Neural cell (in vitro differentiated cells): ENCODE measurements at regions not wholly inside any gene's neighbourhood (a gene's known extent, or its start where the extent isn't known, plus 50 kb on each side); places are given as distances from the start of the nearest gene placed in this dataset.

Experiments
- H2AFZ ChIP-seq: fragments of 200-600, 300-800 bp; sonication (generic), shearing (Covaris generic); 2 replicates; pipeline ENCODE4 v1.6.0; 2014; ENCODE audit warnings: low read depth, mild to moderate bottlenecking, antibody characterized with exemption, low read length, moderate library complexity
- H3F3A ChIP-seq: fragments of 200-600 bp; shearing (Covaris generic); 2 replicates; pipeline ENCODE4 v1.6.1; 2016; ENCODE audit warnings: mild to moderate bottlenecking, moderate library complexity, mixed read lengths, antibody characterized with exemption, low read length; ENCODE audit not compliant: insufficient read depth, poor library complexity, severe bottlenecking
- H3K27ac ChIP-seq: fragments of 200-600, 300-800 bp; sonication (generic), shearing (Covaris generic); 2 replicates; pipeline ENCODE4 v1.5.1; 2014; ENCODE audit warnings: mild to moderate bottlenecking, low read length, moderate library complexity
- H3K27me3 ChIP-seq: fragments of 300-800, 200-600 bp; sonication (generic), shearing (Covaris generic); 2 replicates; pipeline ENCODE4 v1.6.0; 2014; ENCODE audit warnings: mild to moderate bottlenecking, low read depth, low read length, moderate library complexity; ENCODE audit not compliant: insufficient read depth
- H3K36me3 ChIP-seq: fragments of 300-800, 200-600 bp; sonication (generic), shearing (Covaris generic); 2 replicates; pipeline ENCODE4 v1.5.1; 2014; ENCODE audit warnings: mild to moderate bottlenecking, antibody characterized with exemption, low read length, moderate library complexity; ENCODE audit not compliant: insufficient read depth
- H3K4me2 ChIP-seq: fragments of 300-800, 200-600 bp; sonication (generic), shearing (Covaris generic); 2 replicates; pipeline ENCODE4 v1.6.0; 2014; ENCODE audit warnings: mild to moderate bottlenecking, low read length
- H3K4me3 ChIP-seq: fragments of 300-800, 200-600 bp; sonication (generic), shearing (Covaris generic); 2 replicates; pipeline ENCODE4 v1.5.1; 2014; ENCODE audit warnings: mild to moderate bottlenecking, low read length, moderate library complexity
- H3K79me2 ChIP-seq: fragments of 200-600 bp; shearing (Covaris generic); replicated peaks from 2 replicates; pipeline ENCODE4 v1.6.0; 2014; ENCODE audit warnings: mild to moderate bottlenecking, low read length, moderate library complexity; ENCODE audit not compliant: insufficient read depth
- H3K9ac ChIP-seq: fragments of 300-800, 200-600 bp; sonication (generic), shearing (Covaris generic); 2 replicates; pipeline ENCODE4 v1.6.1; 2016; ENCODE audit warnings: mild to moderate bottlenecking, low read length, mixed read lengths
- H3K9me2 ChIP-seq: fragments of 200-600 bp; shearing (Covaris generic); 2 replicates; pipeline ENCODE4 v1.6.1; 2016; ENCODE audit warnings: mild to moderate bottlenecking, low read length, mixed read lengths; ENCODE audit not compliant: insufficient read depth
- H3K9me3 ChIP-seq: fragments of 200-600, 300-800 bp; sonication (generic), shearing (Covaris generic); 2 replicates; pipeline ENCODE4 v1.6.1; 2016; ENCODE audit warnings: mild to moderate bottlenecking, mixed run types, low read length, moderate library complexity, mixed read lengths
- H4K20me1 ChIP-seq: fragments of 200-600 bp; shearing (Covaris generic); 2 replicates; pipeline ENCODE4 v1.6.1; 2016; ENCODE audit warnings: mild to moderate bottlenecking, mixed run types; ENCODE audit not compliant: insufficient read depth
- CTCF ChIP-seq: fragments of 450-650 bp; IDR thresholded peaks from 2 replicates; pipeline ENCODE4 v1.5.1; 2014; ENCODE audit warnings: antibody characterized with exemption, mild to moderate bottlenecking, moderate library complexity; ENCODE audit not compliant: poor library complexity, severe bottlenecking
- EP300 ChIP-seq: fragments of 450-650 bp; conservative IDR thresholded peaks from 2 replicates; pipeline ENCODE4 v1.6.1; 2014; ENCODE audit warnings: antibody characterized with exemption, mild to moderate bottlenecking, moderate library complexity; ENCODE audit not compliant: poor library complexity, severe bottlenecking
- EZH2 ChIP-seq: fragments of 200-600, 300-800 bp; shearing (Covaris generic), sonication (generic); IDR thresholded peaks from 2 replicates; pipeline ENCODE4 v1.6.1; 2014; ENCODE audit warnings: antibody characterized with exemption, low read length, borderline replicate concordance, mild to moderate bottlenecking; ENCODE audit not compliant: insufficient read depth, poor library complexity, severe bottlenecking
- MXI1 ChIP-seq: fragments of 450-650 bp; conservative IDR thresholded peaks from 2 replicates; pipeline ENCODE4 v1.6.1; 2014; ENCODE audit warnings: antibody characterized with exemption, mild to moderate bottlenecking; ENCODE audit not compliant: poor library complexity, severe bottlenecking
- POLR2AphosphoS5 ChIP-seq: IDR thresholded peaks from 2 replicates; pipeline ENCODE4 v1.6.1; 2012
- RAD21 ChIP-seq: fragments of 450-650 bp; conservative IDR thresholded peaks from 2 replicates; pipeline ENCODE4 v1.6.1; 2014; ENCODE audit warnings: antibody characterized with exemption, mild to moderate bottlenecking, moderate library complexity
- REST ChIP-seq: IDR thresholded peaks from 2 replicates; pipeline ENCODE4 v1.6.1; 2012; ENCODE audit warnings: borderline replicate concordance
- SMC3 ChIP-seq: fragments of 450-650 bp; conservative IDR thresholded peaks from 2 replicates; pipeline ENCODE4 v1.6.1; 2014; ENCODE audit warnings: antibody characterized with exemption, mild to moderate bottlenecking, moderate library complexity; ENCODE audit not compliant: poor library complexity
- TAF1 ChIP-seq: IDR thresholded peaks from 2 replicates; pipeline ENCODE4 v1.6.1; 2012; ENCODE audit warnings: low read depth

- H3K4me2 ChIP-seq, result no peak overlapping the region
- no peak overlapping the region for H3K4me3 ChIP-seq
- H3K27ac ChIP-seq, result peak overlapping the region; percentile 18
- no peaks in the 10 kb centered on the region for H3K9me3 ChIP-seq
- peak overlapping the region; percentile 41 for H3K9ac ChIP-seq
- H4K20me1 ChIP-seq, result no peaks in the 10 kb centered on the region
- H3K27me3 ChIP-seq, result no peaks in the 10 kb centered on the region
- H3K9me2 ChIP-seq, result no peaks in the 10 kb centered on the region
- no peak overlapping the region for H2AFZ ChIP-seq
- H3K36me3 ChIP-seq, result no peaks in the 10 kb centered on the region
- H3F3A ChIP-seq, result no peaks in the 10 kb centered on the region
- no peaks in the 10 kb centered on the region for H3K79me2 ChIP-seq
- TF ChIP-seq MXI1 (no peak), TAF1 (no peak), EP300 (no peak), EZH2 (no peak), REST (no peak), SMC3 (no peak), POLR2AphosphoS5 (no peak), RAD21 (no peak), CTCF (no peak)
These were observed 96.2 kb upstream of the SYT13 start for GRCh38 chr11:45382133-45382878.

- no peak for TF ChIP-seq RAD21
- no peak for TF ChIP-seq SMC3
- no peak for TF ChIP-seq EP300
- TF ChIP-seq EZH2, result no peak
- no peak for TF ChIP-seq MXI1
- no peak for TF ChIP-seq REST
- no peak for TF ChIP-seq CTCF
- no peak for TF ChIP-seq TAF1
- TF ChIP-seq POLR2AphosphoS5, result no peak
- no peaks in the 10 kb centered on the region for H4K20me1 ChIP-seq
- H3F3A ChIP-seq, result no peaks in the 10 kb centered on the region
- no peaks in the 10 kb centered on the region for H3K9me3 ChIP-seq
- H3K9ac ChIP-seq, result no peak overlapping the region
- H3K27ac ChIP-seq, result no peak overlapping the region
- H3K27me3 ChIP-seq, result no peaks in the 10 kb centered on the region
- no peak overlapping the region for H3K4me2 ChIP-seq
- H3K4me3 ChIP-seq, result no peak overlapping the region
- no peaks in the 10 kb centered on the region for H3K79me2 ChIP-seq
- H3K9me2 ChIP-seq, result no peaks in the 10 kb centered on the region
- H2AFZ ChIP-seq, result no peak overlapping the region
- no peaks in the 10 kb centered on the region for H3K36me3 ChIP-seq
These were observed 93.2 kb upstream of the SYT13 start for GRCh38 chr11:45379162-45379863.
